OCI-LY3 (cell line): ENCODE measurements at regions not wholly inside any gene's neighbourhood (a gene's known extent, or its start where the extent isn't known, plus 50 kb on each side); places are given as distances from the start of the nearest gene placed in this dataset.
"Not testable (repeated sequence)": the region's sequence is repeated elsewhere in the genome, so short reads cannot be mapped to it uniquely, and the experiment has no call there.

Source experiments
- H2AFZ ChIP-seq: fragments of 200-600, 300-600 bp; shearing (Covaris generic); 2 replicates; pipeline ENCODE4 v1.6.0; 2014; ENCODE audit warnings: antibody characterized with exemption, low read depth, low read length
- H3K27ac ChIP-seq: fragments of 200-600, 300-600 bp; sonication (generic); 2 replicates; pipeline ENCODE4 v1.5.1; 2014; ENCODE audit warnings: mild to moderate bottlenecking, low read length, moderate library complexity, mixed read lengths
- H3K27me3 ChIP-seq: fragments of 200-600, 300-600 bp; sonication (generic); 2 replicates; pipeline ENCODE4 v1.6.1; 2014; ENCODE audit warnings: low read depth, low read length, mixed read lengths
- H3K36me3 ChIP-seq: fragments of 200-600, 300-600 bp; sonication (generic); replicated peaks from 2 replicates; pipeline ENCODE3; 2014; ENCODE audit warnings: low read depth, low read length, mixed read lengths
- H3K4me1 ChIP-seq: fragments of 300-600, 200-600 bp; sonication (generic); 2 replicates; pipeline ENCODE4 v1.6.1; 2014; ENCODE audit warnings: low read length, mixed read lengths
- H3K4me2 ChIP-seq: fragments of 200-600, 300-600 bp; sonication (generic); 2 replicates; pipeline ENCODE4 v1.6.1; 2014; ENCODE audit warnings: low read length, mixed read lengths
- H3K4me3 ChIP-seq: fragments of 300-600, 200-600 bp; sonication (generic); 2 replicates; pipeline ENCODE4 v1.5.1; 2014; ENCODE audit warnings: antibody characterized with exemption, mild to moderate bottlenecking, low read length, moderate library complexity
- H3K79me2 ChIP-seq: fragments of 300-600, 200-600 bp; shearing (Covaris generic); 2 replicates; pipeline ENCODE4 v1.6.1; 2014; ENCODE audit warnings: mild to moderate bottlenecking, low read length, mixed read lengths
- H3K9ac ChIP-seq: fragments of 300-600, 200-600 bp; shearing (Covaris generic); 2 replicates; pipeline ENCODE4 v1.6.0; 2014; ENCODE audit warnings: mild to moderate bottlenecking, low read length, moderate library complexity
- H3K9me3 ChIP-seq: fragments of 200-600, 300-600 bp; shearing (Covaris generic); 2 replicates; pipeline ENCODE4 v1.6.1; 2014; ENCODE audit warnings: low read length, mixed read lengths; ENCODE audit not compliant: insufficient read depth
- H4K20me1 ChIP-seq: fragments of 200-600, 300-600 bp; sonication (generic); 2 replicates; pipeline ENCODE4 v1.6.1; 2016; ENCODE audit warnings: low read length, mixed read lengths; ENCODE audit not compliant: insufficient read depth

GRCh38 chr21:9034491-9035200 is 1486.7 kb upstream of the TPTE start:
- H3K9me3 ChIP-seq, H3K4me2 ChIP-seq, H3K4me3 ChIP-seq, H3K27me3 ChIP-seq, H3K9ac ChIP-seq, H3K36me3 ChIP-seq, H3K79me2 ChIP-seq, H3K4me1 ChIP-seq, H2AFZ ChIP-seq, H3K27ac ChIP-seq, H4K20me1 ChIP-seq: not testable (repeated sequence)

GRCh38 chr21:9035225-9035624 is 1486.2 kb upstream of the TPTE start:
- H3K36me3 ChIP-seq, H3K9me3 ChIP-seq: not testable (repeated sequence)

GRCh38 chr21:9035970-9036369 is 1485.4 kb upstream of the TPTE start:
- not testable (repeated sequence) for H3K27ac ChIP-seq, H3K9me3 ChIP-seq, H3K27me3 ChIP-seq, H3K4me1 ChIP-seq, H3K4me2 ChIP-seq, H3K36me3 ChIP-seq, H3K9ac ChIP-seq, H3K79me2 ChIP-seq, H2AFZ ChIP-seq, H4K20me1 ChIP-seq, H3K4me3 ChIP-seq

More at GRCh38 chr21:9035225-9035624, 1486.2 kb upstream of the TPTE start:
- not testable (repeated sequence) for H2AFZ ChIP-seq, H3K27me3 ChIP-seq, H3K4me1 ChIP-seq, H3K9ac ChIP-seq, H3K27ac ChIP-seq, H3K4me3 ChIP-seq, H3K4me2 ChIP-seq, H3K79me2 ChIP-seq, H4K20me1 ChIP-seq

- H3K9me3 ChIP-seq, H3K9ac ChIP-seq, H3K79me2 ChIP-seq, H4K20me1 ChIP-seq, H3K27ac ChIP-seq, H3K4me3 ChIP-seq, H3K4me2 ChIP-seq, H3K27me3 ChIP-seq, H3K36me3 ChIP-seq, H3K4me1 ChIP-seq, H2AFZ ChIP-seq: not testable (repeated sequence)
Observed at GRCh38 chr21:9036966-9037587, 1484.3 kb upstream of the TPTE start.

GRCh38 chr21:9037588-9038544 is 1483.5 kb upstream of the TPTE start:
- not testable (repeated sequence) for H3K9me3 ChIP-seq, H3K27ac ChIP-seq, H3K9ac ChIP-seq, H3K79me2 ChIP-seq, H4K20me1 ChIP-seq, H3K36me3 ChIP-seq, H3K27me3 ChIP-seq, H3K4me2 ChIP-seq, H3K4me3 ChIP-seq, H2AFZ ChIP-seq, H3K4me1 ChIP-seq

- not testable (repeated sequence) for H3K9ac ChIP-seq, H3K9me3 ChIP-seq, H3K79me2 ChIP-seq, H4K20me1 ChIP-seq, H2AFZ ChIP-seq, H3K36me3 ChIP-seq, H3K4me2 ChIP-seq, H3K27ac ChIP-seq, H3K4me1 ChIP-seq, H3K27me3 ChIP-seq, H3K4me3 ChIP-seq
Observed at GRCh38 chr21:9039520-9040365, 1481.6 kb upstream of the TPTE start.

- not testable (repeated sequence) for H3K79me2 ChIP-seq, H3K4me2 ChIP-seq, H3K4me3 ChIP-seq, H3K4me1 ChIP-seq, H4K20me1 ChIP-seq, H3K36me3 ChIP-seq, H2AFZ ChIP-seq, H3K27ac ChIP-seq, H3K9ac ChIP-seq, H3K9me3 ChIP-seq, H3K27me3 ChIP-seq
Observed at GRCh38 chr21:9040406-9040805, 1481.0 kb upstream of the TPTE start.

- not testable (repeated sequence) for H3K27ac ChIP-seq, H3K4me3 ChIP-seq, H3K9ac ChIP-seq, H3K27me3 ChIP-seq, H2AFZ ChIP-seq, H3K79me2 ChIP-seq, H4K20me1 ChIP-seq, H3K4me1 ChIP-seq, H3K36me3 ChIP-seq, H3K4me2 ChIP-seq, H3K9me3 ChIP-seq
Observed at GRCh38 chr21:9041175-9041948, 1480.0 kb upstream of the TPTE start.
